Calu3 (cell line): ENCODE measurements at regions not wholly inside any gene's neighbourhood (a gene's known extent, or its start where the extent isn't known, plus 50 kb on each side); places are given as distances from the start of the nearest gene placed in this dataset.

ENCODE experiments used
- BruUV-seq: library from RNA; stranded (reverse); fragments of 400-500 nt; replicated peaks from 2 replicates; lab custom pipeline; 2021; lab: Mats Ljungman, UMichigan
- CTCF ChIA-PET: fragments of 300-600 bp; sonication (Branson Sonifier 250); formaldehyde crosslinking; loops from one replicate; lab custom pipeline; 2022; ENCODE audit warnings: antibody characterized with exemption; lab: Charles Lee
- DNase-seq: peaks from one replicate; pipeline ENCODE4 v3.0.0; 2022
- H3K27ac Mint-ChIP-seq: one replicate; pipeline ENCODE4 v1.8.0; 2022; ENCODE audit warnings: mixed read lengths; ENCODE audit not compliant: unreplicated experiment
- H3K27me3 Mint-ChIP-seq: one replicate; pipeline ENCODE4 v1.8.0; 2022; ENCODE audit warnings: mixed read lengths; ENCODE audit not compliant: unreplicated experiment
- H3K36me3 Mint-ChIP-seq: one replicate; pipeline ENCODE4 v1.8.0; 2022; ENCODE audit warnings: mild to moderate bottlenecking, moderate library complexity, mixed read lengths; ENCODE audit not compliant: insufficient read depth, unreplicated experiment
- H3K4me1 Mint-ChIP-seq: one replicate; pipeline ENCODE4 v1.8.0; 2022; ENCODE audit warnings: mild to moderate bottlenecking, low read depth, mixed read lengths; ENCODE audit not compliant: unreplicated experiment
- H3K4me3 Mint-ChIP-seq: one replicate; pipeline ENCODE4 v1.8.0; 2022; ENCODE audit warnings: mild to moderate bottlenecking, low read depth, moderate library complexity, mixed read lengths; ENCODE audit not compliant: unreplicated experiment
- H3K9me3 Mint-ChIP-seq: one replicate; pipeline ENCODE4 v1.8.0; 2022; ENCODE audit warnings: low read depth, mixed read lengths; ENCODE audit not compliant: unreplicated experiment
- CTCF ChIP-seq: fragments of 200-600 bp; IDR thresholded peaks from one replicate; pipeline ENCODE4 v1.8.0; 2022; ENCODE audit warnings: antibody characterized with exemption; ENCODE audit not compliant: unreplicated experiment
- intact Hi-C: fragments of 100-400 bp; cut with micrococcal nuclease; formaldehyde crosslinking; loops from one replicate; pipeline ENCODE4 v1.10.0; 2022; ENCODE audit not compliant: unreplicated experiment

- Mint-ChIP-seq H3K4me3 (no peak overlapping the region), H3K27ac (peak overlapping the region; percentile 72)
Observed at GRCh38 chr6:106729841-106730240, 100.5 kb downstream of the QRSL1 start.

GRCh38 chr6:106728296-106728870 is 99.0 kb downstream of the QRSL1 start:
- intact Hi-C loops: no loop called here
- no peaks in the 10 kb centered on the region for H3K27me3 Mint-ChIP-seq
- no peaks in the 10 kb centered on the region for H3K9me3 Mint-ChIP-seq
- H3K4me1 Mint-ChIP-seq: peaks cover 74% of the 10 kb centered on the region
- no peak overlapping the region for H3K4me3 Mint-ChIP-seq
- BruUV-seq: no TSS peak
- H3K36me3 Mint-ChIP-seq: peaks cover 27% of the 10 kb centered on the region
- TF ChIP-seq CTCF: no peak
- DNase-seq: no peak
- CTCF ChIA-PET: interaction anchor here (0.6 kb wide), 1 partner anchor 1671 kb away, joined by 3 read pairs; no protein-coding TSS in a partner anchor
- H3K27ac Mint-ChIP-seq: peak overlapping the region; percentile 74

More at GRCh38 chr6:106729841-106730240, 100.5 kb downstream of the QRSL1 start:
- Mint-ChIP-seq H3K4me1 (peaks cover 63% of the 10 kb centered on the region), H3K27me3 (no peaks in the 10 kb centered on the region), H3K36me3 (peaks cover 21% of the 10 kb centered on the region), H3K9me3 (no peaks in the 10 kb centered on the region)
- DNase-seq: no peak
- TF ChIP-seq CTCF: no peak
- intact Hi-C loops: loop anchor here (2.0 to 5.0 kb wide), 6 partner anchors 17 to 247 kb away; partner anchors contain the start of genes QRSL1 and RTN4IP1
- BruUV-seq: no TSS peak
- CTCF ChIA-PET: interaction anchor here (0.8 kb wide), 1 partner anchor 20 kb away, joined by 3 read pairs; no protein-coding TSS in a partner anchor

GRCh38 chr6:106727480-106728149 is 98.2 kb downstream of the QRSL1 start:
- Mint-ChIP-seq H3K36me3 (peaks cover 29% of the 10 kb centered on the region), H3K27me3 (no peaks in the 10 kb centered on the region), H3K9me3 (no peaks in the 10 kb centered on the region), H3K4me3 (no peak overlapping the region), H3K27ac (peak overlapping the region; percentile 74), H3K4me1 (peaks cover 73% of the 10 kb centered on the region)
- TF ChIP-seq CTCF: no peak
- intact Hi-C loops: no loop called here
- no peak for DNase-seq
- CTCF ChIA-PET: interaction anchor here (0.6 kb wide), 1 partner anchor 1672 kb away, joined by 3 read pairs; no protein-coding TSS in a partner anchor
- no TSS peak for BruUV-seq

DNA sequence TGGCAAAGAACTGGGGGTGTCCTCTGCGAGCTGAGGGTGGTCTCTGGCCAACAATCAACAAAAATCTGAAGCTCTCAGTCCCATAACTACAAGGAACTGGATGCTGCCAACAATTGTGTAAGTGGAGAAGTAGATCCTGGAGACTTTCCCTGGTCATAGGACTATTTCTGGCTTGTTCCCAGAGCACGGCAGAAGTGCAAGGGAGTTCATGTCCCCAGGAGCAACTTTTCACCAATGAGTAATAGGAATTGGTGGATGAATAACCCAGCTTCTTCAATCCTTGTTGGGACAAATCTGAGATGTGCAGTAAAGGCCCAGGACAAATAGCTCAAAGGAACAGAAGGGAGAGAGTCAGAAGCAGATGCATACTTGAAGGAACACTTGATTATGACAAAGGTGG is 95.5 kb downstream of the QRSL1 start:
- CTCF ChIA-PET: interaction anchor here (0.6 to 1.2 kb wide), 4 partner anchors 17 to 565 kb away, joined by 3 to 4 read pairs (median 3); no protein-coding TSS in a partner anchor
- H3K9me3 Mint-ChIP-seq: no peaks in the 10 kb centered on the region
- no peak for TF ChIP-seq CTCF
- DNase-seq: peak; percentile 59
- H3K4me3 Mint-ChIP-seq: peak overlapping the region; percentile 13
- no TSS peak for BruUV-seq
- H3K36me3 Mint-ChIP-seq: peaks cover 20% of the 10 kb centered on the region
- peak overlapping the region; percentile 81 for H3K27ac Mint-ChIP-seq
- no peaks in the 10 kb centered on the region for H3K27me3 Mint-ChIP-seq
- H3K4me1 Mint-ChIP-seq: peaks cover 57% of the 10 kb centered on the region
- intact Hi-C loops: no loop called here
